Stimulated activated CD4-positive, alpha-beta T cell treated with anti-CD3 and anti-CD28 coated beads, Interleukin-15, amount 100 ng/mL, for 1 hour (primary cell): ENCODE measurements at regions not wholly inside any gene's neighbourhood (a gene's known extent, or its start where the extent isn't known, plus 50 kb on each side); places are given as distances from the start of the nearest gene placed in this dataset.
"Not testable (repeated sequence)": the region's sequence is repeated elsewhere in the genome, so short reads cannot be mapped to it uniquely, and the experiment has no call there.

Experiments
- DNase-seq, 2 donors: peaks; one replicate each; pipeline ENCODE4 v3.0.0-alpha.2; 2020; ENCODE audit warnings: low read depth in 1 of 2, low spot score in 1 of 2

DNA sequence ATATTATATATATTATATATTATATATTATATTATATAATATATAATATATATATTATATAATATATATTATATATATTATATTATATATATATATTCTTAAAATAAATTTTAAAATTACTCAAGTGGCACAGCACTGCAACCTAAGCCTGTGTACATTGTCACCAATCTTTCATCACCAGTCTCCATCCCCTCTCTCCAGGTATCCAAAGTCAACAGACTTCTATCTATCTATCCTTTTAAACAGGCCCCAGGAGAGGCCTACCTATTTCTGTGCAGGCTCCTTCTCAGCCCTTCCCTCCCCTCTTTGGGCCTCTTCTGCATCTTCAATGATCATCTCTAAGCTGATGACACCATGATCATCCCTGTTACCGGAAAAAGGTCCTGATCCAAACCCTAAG, 111.7 kb downstream of the RHOU start:
- no peak for DNase-seq

- DNase-seq, result not testable (repeated sequence)
These were observed 112.2 kb downstream of the RHOU start for GRCh38 chr1:228847451-228847850.

GRCh38 chr1:228848406-228848805, 113.1 kb downstream of the RHOU start:
- DNase-seq, result no peak

- no peak for DNase-seq
These were observed 113.8 kb downstream of the RHOU start for GRCh38 chr1:228849011-228849541.

DNA sequence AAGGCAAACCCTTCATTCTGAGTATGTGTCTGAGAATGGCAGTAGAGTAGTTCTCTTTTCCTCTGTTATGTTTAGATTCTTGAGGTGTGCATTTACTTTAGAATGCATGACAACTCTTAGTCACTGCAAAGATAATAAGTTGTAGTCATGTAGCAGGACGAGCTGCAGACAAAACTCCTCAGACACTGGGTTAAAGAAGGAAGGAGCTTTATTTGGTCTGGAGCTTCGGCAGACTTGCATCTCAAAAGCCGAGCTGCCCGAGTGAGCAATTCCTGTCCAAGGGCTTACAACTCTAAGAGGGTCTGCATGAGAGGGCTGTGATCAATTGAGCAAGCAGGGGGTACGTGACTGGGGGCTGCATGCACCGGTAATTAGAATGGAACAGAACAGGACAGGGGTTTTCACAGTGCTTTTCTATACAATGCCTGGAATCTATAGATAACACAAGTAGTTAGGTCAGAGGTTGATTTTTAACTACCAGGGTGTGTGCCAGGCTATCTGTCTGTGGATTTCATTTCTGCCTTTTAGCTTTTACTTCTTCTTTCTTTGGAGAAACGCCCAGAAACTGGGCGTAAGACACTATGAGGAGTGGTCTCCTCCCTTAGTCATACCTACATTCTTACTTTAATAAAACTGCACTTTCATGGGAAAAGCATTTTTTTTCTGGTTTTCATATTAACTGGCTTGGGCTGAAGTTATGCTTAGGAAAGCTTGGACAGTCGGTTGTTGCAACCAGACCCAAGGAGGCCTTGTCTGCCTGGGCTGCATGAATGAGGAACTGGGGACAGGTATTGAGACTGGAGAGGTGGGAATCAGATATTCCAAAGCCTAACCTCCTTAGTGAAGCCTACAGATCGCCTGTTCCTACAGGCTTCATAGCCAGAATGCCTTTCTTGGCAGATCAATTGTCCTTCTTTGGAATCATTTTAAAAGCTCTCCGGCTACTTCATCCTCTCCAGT, 115.1 kb downstream of the RHOU start:
- no peak for DNase-seq

- DNase-seq, result no peak
These were observed 115.9 kb downstream of the RHOU start for GRCh38 chr1:228851193-228851592.

GRCh38 chr1:228851618-228852017, 116.3 kb downstream of the RHOU start:
- DNase-seq, result no peak

DNA sequence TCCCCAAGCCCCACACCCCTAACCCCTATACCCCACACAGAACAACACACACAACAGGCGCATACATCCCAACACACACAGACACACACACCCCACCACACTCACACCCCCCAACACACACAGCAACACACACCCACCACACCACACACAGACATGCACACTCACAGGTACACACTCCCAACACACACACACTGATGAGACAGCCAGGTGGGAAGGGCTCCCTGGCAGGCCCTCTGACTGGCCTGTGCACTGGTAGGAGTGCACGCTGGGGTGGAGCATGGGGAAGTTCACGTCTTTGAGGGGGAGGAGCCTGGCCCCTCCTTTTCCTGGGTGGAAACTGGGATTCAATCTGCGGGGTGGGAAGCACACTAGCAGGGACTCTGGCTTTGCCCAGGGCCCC, 116.7 kb downstream of the RHOU start:
- no peak for DNase-seq

DNA sequence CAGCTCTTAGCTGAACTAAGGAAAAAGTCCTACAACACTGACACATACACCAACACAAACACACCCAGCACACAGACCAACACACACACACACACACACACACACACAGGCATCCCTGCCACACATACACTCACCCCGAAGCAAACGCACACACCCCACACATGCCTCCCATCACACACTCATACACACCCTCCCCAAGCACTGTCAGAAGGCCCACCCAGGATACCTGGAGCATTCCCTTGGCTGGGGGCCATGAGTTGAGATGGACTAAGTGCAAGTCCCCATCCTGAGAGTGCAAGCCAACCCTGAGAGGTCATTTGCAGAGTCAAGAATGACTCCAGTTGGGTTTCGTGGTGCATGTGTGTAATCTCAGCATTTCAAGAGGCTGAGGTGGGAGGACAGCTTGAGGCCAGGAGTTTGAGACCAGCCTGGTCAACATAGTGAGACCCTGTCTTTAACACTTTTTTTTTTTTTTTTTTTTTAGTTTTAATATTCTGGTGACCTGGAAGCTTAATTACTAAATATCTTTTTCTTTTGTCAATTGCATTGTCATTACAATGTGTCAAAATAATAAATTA, 117.3 kb downstream of the RHOU start:
- DNase-seq, result no peak

DNA sequence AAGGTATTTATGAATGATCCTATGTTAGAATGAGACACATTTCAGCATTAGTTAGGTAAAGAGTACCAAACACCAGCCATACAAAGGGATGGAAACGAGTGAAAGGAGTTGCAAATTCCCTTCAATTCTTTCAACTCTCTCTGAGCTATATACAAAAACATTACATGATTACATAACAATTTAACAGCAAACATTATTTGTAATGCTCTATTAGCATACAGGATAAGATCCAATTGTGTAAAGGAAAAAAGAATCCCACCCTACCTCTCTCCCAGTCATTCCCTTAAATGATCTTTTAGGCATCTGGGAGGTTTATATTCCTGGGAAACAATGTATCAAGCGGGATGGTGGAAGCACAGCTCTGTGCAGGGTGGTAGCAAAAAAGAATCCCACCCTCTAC, 117.9 kb downstream of the RHOU start:
- DNase-seq, result no peak

DNA sequence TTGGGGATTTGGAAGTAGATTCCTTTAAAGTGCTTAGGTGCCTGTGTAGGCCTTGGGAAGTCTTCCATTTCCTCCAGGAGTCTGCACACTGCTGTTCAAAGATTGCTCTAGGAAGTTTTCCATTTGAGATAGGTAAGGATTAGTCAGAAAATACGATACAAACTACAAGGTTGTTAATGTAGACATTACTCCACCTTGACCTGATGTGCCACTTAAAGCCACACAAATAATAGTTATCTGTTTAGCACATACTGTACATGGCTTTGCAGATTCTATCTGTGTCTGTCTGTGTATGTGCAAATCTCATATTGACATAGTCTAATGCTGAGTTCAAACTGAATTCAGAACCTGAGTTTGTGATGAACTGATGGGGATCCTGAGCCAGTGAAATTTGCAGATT, 118.4 kb downstream of the RHOU start:
- no peak for DNase-seq

- no peak for DNase-seq
These were observed 119.6 kb downstream of the RHOU start for GRCh38 chr1:228854907-228855306.

DNA sequence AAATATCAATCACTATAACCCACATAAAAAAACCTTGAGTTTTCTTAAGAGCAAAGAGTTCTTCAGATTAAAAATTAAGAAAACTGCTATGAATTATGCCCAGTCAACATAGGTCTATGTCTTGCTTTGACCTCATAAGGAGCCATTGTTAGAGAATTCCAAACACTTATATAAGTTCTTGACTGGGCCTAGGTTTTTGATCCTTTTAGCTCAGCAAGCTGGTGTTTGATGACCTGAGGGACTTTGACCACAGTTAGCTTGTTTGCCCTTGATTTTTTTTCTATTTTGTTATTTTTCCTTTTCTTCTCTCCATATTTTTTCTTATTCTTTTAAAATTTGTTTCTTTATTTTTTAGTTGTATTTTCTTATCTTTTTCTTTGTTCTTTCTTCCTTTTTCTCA, 122.3 kb downstream of the RHOU start:
- no peak for DNase-seq

DNA sequence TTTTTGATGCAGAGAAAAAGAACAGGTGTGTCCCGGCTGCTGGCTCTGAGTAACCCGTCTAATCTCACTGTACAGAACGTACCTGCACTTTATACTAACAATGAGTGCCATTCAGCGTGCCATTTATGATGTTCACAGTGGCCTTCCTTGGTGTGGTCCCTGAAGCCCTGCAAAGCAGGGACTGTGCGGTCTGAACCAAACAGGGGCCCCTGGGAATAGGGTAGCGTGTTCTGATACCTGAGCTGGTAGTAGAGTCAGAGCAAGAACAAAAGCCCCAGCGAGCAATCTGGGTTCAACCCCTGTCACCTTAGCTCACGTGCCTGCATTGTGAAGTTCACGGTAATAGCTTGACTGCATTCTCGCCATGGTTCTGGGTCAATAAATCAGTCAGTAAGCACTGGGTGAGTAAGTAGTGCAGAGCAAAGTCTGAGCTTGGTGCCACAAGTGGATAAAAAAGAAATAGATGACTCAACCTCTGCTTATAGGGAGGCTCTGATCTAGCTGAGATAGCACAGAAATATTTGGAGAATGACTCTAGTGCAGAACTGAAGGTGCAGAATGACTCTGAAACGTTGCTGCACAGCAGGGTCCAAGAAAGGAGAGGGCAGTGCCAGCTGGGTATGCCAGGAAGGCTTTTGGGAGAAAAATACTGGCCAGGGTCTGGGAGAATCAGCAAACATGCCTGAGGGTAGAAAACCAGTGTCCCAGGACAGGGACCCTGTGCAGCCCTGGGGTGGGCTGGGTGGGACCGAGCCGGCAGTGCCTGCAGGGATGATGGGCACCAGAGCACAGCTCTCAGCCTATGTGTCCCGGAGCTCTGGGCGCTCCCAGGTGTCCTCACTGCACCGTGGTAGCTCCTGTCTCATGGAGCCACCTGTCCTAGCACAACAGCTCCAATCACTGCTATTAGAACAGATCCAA, 125.9 kb downstream of the RHOU start:
- no peak for DNase-seq

- no peak for DNase-seq
These were observed 126.5 kb downstream of the RHOU start for GRCh38 chr1:228861832-228862180.

DNA sequence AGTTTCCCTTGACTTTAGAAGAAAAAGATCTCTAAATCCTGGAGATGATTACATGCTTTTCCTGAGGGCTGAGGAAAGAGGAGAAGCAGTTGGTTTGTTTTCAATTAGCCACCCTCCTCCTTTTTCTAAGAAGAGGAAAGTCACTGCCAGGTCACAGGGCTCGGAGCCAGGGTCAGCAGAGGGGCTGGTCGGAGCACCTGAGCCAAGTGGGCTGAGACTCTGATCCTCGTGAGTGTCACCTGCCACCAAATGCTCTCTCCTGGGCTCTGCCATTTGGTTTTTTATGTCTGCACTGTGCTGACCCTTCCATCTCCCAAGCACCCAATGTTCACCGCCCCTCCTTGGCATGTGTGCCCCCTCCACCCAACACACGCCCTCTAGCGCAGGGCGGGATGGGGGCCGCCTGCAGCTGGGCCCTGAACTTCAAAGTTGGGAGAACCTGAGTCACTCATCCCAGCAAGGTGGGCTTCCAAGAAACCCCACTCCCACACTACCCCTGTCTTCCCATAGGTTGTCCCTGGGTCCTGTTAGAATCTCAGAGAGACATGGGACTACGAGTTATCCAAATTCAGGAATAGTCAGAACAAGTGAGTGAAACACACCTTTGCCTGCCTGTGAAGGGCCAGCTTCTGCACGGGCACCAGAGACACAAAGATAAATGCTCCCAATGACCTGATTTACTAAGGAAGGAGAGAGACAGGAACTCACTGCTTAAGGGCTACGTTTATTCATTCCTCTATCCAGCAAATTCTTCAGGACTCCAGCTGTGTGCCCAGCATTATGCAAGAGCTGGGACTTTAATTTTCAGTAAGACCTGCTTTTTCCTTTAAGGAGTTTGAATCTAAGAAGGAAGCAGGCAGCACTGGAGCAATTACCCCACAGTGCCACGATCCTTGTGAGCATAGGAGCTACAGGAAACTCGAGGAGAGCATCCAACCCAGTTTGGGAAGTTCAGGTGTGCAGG, 127.5 kb downstream of the RHOU start:
- no peak for DNase-seq

DNA sequence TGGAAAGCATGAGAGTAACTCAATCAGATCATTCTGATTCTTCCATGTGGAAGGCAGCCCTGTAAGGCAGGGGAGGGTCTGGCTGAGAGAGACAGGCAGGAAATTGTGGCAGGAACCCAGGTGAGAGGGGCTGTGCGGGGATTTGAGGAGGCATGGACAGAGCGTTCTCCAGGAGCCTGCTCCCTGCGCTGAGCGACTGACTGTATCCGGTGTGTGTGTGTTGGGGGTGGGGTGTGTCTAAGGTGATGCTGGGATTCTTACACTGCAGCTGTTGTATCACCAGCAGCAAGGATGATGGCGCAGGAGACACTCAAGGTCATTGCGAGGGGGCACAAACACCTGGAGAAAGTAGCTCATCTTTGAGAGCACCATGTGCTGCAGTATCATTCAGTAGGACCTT, 128.5 kb downstream of the RHOU start:
- DNase-seq, result no peak

GRCh38 chr1:228865627-228866330, 130.5 kb downstream of the RHOU start:
- no peak for DNase-seq

- DNase-seq, result no peak
These were observed 131.2 kb downstream of the RHOU start for GRCh38 chr1:228866468-228866867.
